PC-9 (cell line): ENCODE measurements at regions not wholly inside any gene's neighbourhood (a gene's known extent, or its start where the extent isn't known, plus 50 kb on each side); places are given as distances from the start of the nearest gene placed in this dataset.

Source experiments
- EZH2 ChIP-seq: fragments of 200-600 bp; sonication (generic); IDR thresholded peaks from 2 replicates; pipeline ENCODE4 v1.8.0; 2017; ENCODE audit warnings: antibody characterized with exemption, low read depth
- TF ChIP-seq, protein P1 (sequence below): fragments of 200-600 bp; sonication (generic); conservative IDR thresholded peaks from 2 replicates; pipeline ENCODE4 v1.6.1; 2017; ENCODE audit warnings: mixed run types, antibody characterized with exemption, mild to moderate bottlenecking, moderate library complexity

DNA sequence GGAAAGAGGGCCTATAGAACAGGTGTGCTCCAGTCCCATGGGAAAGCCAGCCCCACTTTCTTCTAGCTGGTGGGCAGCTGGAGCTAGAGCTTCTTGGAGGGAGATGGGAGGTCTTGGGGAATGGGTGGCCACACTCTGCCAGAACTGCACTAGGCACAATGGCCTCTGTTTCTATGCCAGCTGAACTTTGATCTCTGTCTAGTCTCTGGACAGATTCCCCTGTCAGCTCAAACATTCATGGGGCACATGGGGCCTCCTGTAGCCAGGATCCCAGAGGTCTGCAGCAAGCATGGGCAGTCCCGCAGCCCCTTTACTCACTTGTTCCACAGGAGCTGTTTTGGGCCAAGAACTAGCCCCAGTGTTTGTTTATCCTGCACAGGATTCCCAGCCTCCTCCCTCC is 591.3 kb upstream of the HS3ST5 start:
- no peak for TF ChIP-seq EZH2
- TF ChIP-seq, protein P1, sequence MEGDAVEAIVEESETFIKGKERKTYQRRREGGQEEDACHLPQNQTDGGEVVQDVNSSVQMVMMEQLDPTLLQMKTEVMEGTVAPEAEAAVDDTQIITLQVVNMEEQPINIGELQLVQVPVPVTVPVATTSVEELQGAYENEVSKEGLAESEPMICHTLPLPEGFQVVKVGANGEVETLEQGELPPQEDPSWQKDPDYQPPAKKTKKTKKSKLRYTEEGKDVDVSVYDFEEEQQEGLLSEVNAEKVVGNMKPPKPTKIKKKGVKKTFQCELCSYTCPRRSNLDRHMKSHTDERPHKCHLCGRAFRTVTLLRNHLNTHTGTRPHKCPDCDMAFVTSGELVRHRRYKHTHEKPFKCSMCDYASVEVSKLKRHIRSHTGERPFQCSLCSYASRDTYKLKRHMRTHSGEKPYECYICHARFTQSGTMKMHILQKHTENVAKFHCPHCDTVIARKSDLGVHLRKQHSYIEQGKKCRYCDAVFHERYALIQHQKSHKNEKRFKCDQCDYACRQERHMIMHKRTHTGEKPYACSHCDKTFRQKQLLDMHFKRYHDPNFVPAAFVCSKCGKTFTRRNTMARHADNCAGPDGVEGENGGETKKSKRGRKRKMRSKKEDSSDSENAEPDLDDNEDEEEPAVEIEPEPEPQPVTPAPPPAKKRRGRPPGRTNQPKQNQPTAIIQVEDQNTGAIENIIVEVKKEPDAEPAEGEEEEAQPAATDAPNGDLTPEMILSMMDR: no peak
